ENCODE measurements at regions not wholly inside any gene's neighbourhood (a gene's known extent, or its start where the extent isn't known, plus 50 kb on each side); places are given as distances from the start of the nearest gene placed in this dataset.

DNA sequence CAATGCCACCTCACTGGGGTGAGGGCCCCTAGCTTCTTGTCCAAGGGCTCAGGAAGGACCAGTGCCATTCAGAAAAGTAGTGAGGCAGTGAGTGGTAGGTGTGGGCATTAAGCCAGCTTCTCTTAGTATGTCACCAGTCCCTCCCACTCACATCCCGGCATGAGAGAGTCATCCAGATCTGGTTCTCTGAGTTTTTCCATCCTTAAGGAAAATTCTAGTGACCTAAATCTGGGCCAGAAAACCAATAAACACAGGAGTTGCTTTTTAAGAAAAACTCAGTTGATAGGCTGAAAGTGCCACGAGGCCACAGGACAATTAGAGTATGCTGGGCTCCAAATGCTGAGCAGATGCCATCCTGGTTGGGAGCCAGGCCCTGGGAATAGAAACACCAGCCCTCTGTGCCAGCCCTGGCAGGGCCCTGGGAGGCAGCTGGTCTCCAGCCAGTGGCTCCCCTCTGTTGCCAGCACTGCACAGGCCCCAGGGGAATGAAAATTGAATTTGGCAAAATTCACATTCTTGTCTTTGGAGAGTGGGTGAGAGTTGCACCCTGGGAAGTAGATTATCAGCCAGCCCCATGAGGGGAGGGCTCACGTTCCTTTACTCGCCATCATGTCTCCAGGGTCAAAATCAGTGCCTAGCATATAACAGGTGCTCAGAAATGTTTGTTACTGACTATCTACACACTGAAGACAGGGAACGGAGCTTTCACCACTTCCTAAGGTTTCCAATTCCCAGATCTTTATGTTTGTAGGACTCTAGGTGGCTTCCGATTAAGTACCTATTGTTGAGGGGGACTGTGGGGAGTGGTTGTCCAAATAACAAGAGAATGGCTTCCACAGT is 52.8 kb downstream of the FAM43A start:
- TF ChIP-seq, protein P1, sequence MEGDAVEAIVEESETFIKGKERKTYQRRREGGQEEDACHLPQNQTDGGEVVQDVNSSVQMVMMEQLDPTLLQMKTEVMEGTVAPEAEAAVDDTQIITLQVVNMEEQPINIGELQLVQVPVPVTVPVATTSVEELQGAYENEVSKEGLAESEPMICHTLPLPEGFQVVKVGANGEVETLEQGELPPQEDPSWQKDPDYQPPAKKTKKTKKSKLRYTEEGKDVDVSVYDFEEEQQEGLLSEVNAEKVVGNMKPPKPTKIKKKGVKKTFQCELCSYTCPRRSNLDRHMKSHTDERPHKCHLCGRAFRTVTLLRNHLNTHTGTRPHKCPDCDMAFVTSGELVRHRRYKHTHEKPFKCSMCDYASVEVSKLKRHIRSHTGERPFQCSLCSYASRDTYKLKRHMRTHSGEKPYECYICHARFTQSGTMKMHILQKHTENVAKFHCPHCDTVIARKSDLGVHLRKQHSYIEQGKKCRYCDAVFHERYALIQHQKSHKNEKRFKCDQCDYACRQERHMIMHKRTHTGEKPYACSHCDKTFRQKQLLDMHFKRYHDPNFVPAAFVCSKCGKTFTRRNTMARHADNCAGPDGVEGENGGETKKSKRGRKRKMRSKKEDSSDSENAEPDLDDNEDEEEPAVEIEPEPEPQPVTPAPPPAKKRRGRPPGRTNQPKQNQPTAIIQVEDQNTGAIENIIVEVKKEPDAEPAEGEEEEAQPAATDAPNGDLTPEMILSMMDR (IDR thresholded peaks at IDR 0.05), result no peak
- ATAC-seq (ENCODE audit: insufficient number of reproducible peaks, low FRiP score, low read depth) (peak; percentile 62), DNase-seq (ENCODE audit: low spot score) (peak; percentile 69)
- H3K4me1 ChIP-seq (ENCODE audit: control insufficient read depth in 1 of 2, low read depth in 2 of 2), result peaks cover 2 to 24% of the 10 kb centered on the region in 2 donors
- H3K27me3 ChIP-seq (replicated peaks; ENCODE audit: insufficient read depth), result no peaks in the 10 kb centered on the region
- no peaks in the 10 kb centered on the region for H3K36me3 ChIP-seq
- H3K27ac ChIP-seq, result peak overlapping the region in 1 of 2 donors; percentile 25
- no peak overlapping the region for H3K4me3 ChIP-seq
- no peaks in the 10 kb centered on the region for H3K9me3 ChIP-seq

DNA sequence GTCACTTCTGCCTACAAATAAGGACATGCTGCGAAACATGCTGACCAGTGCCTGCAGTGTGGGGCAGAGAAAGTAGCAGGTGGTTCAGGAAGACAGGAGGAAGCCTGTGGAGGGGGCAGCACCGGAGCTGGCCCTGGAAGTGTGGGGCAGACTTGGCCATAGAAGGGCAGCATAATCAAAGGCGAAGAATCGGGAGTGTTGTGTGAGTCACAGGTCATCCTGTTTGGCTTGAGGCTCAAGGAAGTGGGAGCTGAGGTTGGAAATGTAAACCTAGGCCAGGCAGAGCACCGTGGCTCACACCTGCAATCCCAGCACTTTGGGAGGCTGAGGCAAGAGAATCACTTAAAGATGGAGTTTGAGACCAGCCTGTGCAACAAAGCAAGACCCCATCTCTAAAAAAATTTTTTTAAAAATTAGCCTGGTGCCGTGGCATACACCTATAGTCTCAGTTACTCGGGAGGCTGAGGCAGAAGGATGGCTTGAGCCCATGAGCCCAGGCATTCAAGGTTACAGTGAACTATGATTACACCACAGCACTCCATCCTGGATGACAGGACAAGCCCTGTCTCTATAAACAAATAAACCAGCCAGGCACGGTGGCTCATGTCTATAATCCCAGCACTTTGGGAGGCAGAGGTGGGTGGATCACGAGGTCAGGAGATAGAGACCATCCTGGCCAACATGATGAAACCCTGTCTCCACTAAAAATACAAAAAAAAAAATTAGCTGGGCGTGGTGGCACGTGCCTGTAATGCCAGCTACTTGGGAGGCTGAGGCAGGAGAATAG is 54.0 kb downstream of the FAM43A start:
- Histone ChIP-seq H3K4me1 (ENCODE audit: control insufficient read depth in 1 of 2, low read depth in 2 of 2) (peaks cover 2 to 24% of the 10 kb centered on the region in 2 donors), H3K9me3 (no peaks in the 10 kb centered on the region), H3K36me3 (no peaks in the 10 kb centered on the region), H3K4me3 (no peak overlapping the region), H3K27ac (no peak overlapping the region), H3K27me3 (replicated peaks; ENCODE audit: insufficient read depth) (no peaks in the 10 kb centered on the region)
- TF ChIP-seq, protein P1 (IDR thresholded peaks at IDR 0.05), result no peak
- DNase-seq (ENCODE audit: low spot score) (no peak), ATAC-seq (ENCODE audit: insufficient number of reproducible peaks, low FRiP score, low read depth) (no peak)

DNA sequence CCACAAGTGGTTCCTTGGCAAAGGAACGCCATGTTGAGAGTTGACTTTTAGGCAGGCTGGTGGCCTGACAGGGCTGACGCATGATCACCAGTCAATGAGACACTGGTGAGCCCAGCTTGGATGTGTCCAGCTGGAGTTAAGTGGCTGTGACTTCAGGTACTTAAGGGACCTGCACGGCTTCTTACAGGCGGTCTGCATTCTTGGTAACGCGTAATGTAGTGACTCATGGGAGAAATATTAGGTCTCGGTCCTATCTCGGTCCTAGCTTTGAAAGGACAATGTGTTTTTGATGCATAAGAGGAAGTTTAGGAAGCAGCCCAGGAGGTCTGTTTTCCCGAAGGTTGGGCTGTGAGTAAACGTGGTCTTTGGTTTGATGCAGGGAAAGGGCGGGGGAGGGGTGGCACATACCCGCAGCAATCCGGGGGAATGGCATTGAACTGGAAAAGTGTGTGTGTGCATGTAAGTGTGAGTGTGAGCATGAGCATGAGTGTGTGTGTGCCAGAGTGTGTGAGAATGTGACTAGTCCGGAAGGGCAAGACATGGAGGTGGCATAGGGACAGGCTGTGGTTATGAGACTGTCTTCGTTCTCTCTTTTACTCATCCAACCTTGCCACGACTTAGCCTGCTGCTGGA is 55.3 kb downstream of the FAM43A start:
- H3K4me1 ChIP-seq (ENCODE audit: control insufficient read depth in 1 of 2, low read depth in 2 of 2), result peaks cover 2 to 24% of the 10 kb centered on the region in 2 donors
- no peaks in the 10 kb centered on the region for H3K27me3 ChIP-seq (replicated peaks; ENCODE audit: insufficient read depth)
- no peak overlapping the region for H3K4me3 ChIP-seq
- no peaks in the 10 kb centered on the region for H3K36me3 ChIP-seq
- TF ChIP-seq, protein P1 (IDR thresholded peaks at IDR 0.05), result no peak
- ATAC-seq (ENCODE audit: insufficient number of reproducible peaks, low FRiP score, low read depth), result no peak
- no peaks in the 10 kb centered on the region for H3K9me3 ChIP-seq
- DNase-seq (ENCODE audit: low spot score), result no peak
- no peak overlapping the region for H3K27ac ChIP-seq

DNA sequence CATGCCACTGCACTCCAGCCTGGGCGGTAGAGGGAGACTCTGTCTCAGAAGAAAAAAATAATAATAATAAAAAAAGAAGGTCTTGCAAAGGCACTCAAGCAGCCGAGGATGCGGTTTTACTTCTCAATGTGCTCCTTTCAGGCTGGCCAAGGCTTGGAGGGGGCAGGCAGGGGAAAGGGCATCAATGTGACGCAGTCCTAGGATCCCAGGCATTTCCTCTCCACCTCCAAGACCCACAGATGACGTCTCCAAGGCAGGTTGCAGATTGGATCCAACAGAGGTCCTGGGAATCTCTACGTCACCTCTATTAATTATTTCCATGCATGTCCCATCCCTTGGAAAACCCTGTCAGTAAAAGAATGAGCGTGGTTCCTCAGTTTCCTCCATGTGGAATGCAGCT is 56.2 kb downstream of the FAM43A start:
- H3K27me3 ChIP-seq (replicated peaks; ENCODE audit: insufficient read depth), result no peaks in the 10 kb centered on the region
- no peaks in the 10 kb centered on the region for H3K9me3 ChIP-seq
- H3K36me3 ChIP-seq, result no peaks in the 10 kb centered on the region
- ATAC-seq (ENCODE audit: insufficient number of reproducible peaks, low FRiP score, low read depth), result no peak
- no peak overlapping the region for H3K27ac ChIP-seq
- H3K4me1 ChIP-seq (ENCODE audit: control insufficient read depth in 1 of 2, low read depth in 2 of 2), result peaks cover 2 to 25% of the 10 kb centered on the region in 2 donors
- no peak for DNase-seq (ENCODE audit: low spot score)
- H3K4me3 ChIP-seq, result no peak overlapping the region
- TF ChIP-seq, protein P1 (IDR thresholded peaks at IDR 0.05), result no peak

DNA sequence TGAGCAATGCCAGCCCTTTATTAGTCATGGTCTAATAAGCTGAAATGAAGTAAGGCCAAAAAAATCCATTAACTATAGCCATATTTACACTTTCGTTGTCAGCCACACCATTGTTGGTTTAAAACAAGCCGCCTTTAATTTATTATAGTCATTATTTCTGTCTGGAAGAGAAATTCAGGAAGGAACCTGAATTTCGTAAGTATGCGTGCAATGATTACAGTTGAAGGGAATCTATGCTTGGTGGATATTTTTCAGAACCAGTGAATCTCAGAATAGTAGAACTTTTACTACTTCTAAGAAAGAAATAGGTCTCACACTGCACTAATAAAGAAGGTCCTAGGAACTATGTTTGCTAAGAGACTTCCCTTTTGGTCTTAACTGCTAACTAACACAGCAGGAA is 59.1 kb downstream of the FAM43A start:
- H3K4me3 ChIP-seq, result no peak overlapping the region
- no peaks in the 10 kb centered on the region for H3K36me3 ChIP-seq
- no peak overlapping the region for H3K27ac ChIP-seq
- no peaks in the 10 kb centered on the region for H3K9me3 ChIP-seq
- no peaks in the 10 kb centered on the region for H3K27me3 ChIP-seq (replicated peaks; ENCODE audit: insufficient read depth)
- H3K4me1 ChIP-seq (ENCODE audit: control insufficient read depth in 1 of 2, low read depth in 2 of 2), result peaks cover 0 to 4% of the 10 kb centered on the region in 2 donors
- ATAC-seq (ENCODE audit: insufficient number of reproducible peaks, low FRiP score, low read depth) (no peak), DNase-seq (ENCODE audit: low spot score) (no peak)
- TF ChIP-seq, protein P1 (IDR thresholded peaks at IDR 0.05), result no peak

Measured in thoracic aorta (tissue), 2 donors.